ENCODE measurements at regions not wholly inside any gene's neighbourhood (a gene's known extent, or its start where the extent isn't known, plus 50 kb on each side); places are given as distances from the start of the nearest gene placed in this dataset.

DNA sequence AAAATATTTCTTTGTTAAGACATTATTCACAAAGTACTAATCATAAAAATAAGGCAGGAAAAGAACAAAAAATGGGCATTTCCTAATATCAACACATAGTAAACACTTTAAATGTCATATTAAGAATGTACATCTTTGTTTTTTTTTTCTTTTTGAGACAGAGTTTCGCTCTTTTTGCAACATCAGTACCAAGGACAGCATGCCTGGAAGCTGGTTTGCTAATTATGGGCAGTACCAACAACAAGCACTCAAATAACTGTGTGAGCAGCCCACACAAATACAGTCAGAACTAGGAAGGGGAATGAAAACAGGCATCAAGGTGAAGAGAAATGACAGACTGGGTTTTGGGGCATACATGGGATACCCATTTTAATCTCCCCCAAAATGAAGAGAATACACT lies 788.0 kb upstream of the SLITRK1 start:
- TF ChIP-seq, protein P1, sequence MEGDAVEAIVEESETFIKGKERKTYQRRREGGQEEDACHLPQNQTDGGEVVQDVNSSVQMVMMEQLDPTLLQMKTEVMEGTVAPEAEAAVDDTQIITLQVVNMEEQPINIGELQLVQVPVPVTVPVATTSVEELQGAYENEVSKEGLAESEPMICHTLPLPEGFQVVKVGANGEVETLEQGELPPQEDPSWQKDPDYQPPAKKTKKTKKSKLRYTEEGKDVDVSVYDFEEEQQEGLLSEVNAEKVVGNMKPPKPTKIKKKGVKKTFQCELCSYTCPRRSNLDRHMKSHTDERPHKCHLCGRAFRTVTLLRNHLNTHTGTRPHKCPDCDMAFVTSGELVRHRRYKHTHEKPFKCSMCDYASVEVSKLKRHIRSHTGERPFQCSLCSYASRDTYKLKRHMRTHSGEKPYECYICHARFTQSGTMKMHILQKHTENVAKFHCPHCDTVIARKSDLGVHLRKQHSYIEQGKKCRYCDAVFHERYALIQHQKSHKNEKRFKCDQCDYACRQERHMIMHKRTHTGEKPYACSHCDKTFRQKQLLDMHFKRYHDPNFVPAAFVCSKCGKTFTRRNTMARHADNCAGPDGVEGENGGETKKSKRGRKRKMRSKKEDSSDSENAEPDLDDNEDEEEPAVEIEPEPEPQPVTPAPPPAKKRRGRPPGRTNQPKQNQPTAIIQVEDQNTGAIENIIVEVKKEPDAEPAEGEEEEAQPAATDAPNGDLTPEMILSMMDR (conservative IDR thresholded peaks at IDR 0.05), result no peak
- no peak for TF ChIP-seq EZH2 (IDR thresholded peaks at IDR 0.05; ENCODE audit: low read depth)

Measured in PC-9 (cell line).